HG02798 (cell line): ENCODE measurements at regions not wholly inside any gene's neighbourhood (a gene's known extent, or its start where the extent isn't known, plus 50 kb on each side); places are given as distances from the start of the nearest gene placed in this dataset.
"Not testable (repeated sequence)": the region's sequence is repeated elsewhere in the genome, so short reads cannot be mapped to it uniquely, and the experiment has no call there.

Experiments used
- ATAC-seq: cut with Tn5 transposase; IDR thresholded peaks from one replicate; pipeline ENCODE4 v1.9.1; 2021; ENCODE audit warnings: mild to moderate bottlenecking; ENCODE audit not compliant: unreplicated experiment, poor library complexity

DNA sequence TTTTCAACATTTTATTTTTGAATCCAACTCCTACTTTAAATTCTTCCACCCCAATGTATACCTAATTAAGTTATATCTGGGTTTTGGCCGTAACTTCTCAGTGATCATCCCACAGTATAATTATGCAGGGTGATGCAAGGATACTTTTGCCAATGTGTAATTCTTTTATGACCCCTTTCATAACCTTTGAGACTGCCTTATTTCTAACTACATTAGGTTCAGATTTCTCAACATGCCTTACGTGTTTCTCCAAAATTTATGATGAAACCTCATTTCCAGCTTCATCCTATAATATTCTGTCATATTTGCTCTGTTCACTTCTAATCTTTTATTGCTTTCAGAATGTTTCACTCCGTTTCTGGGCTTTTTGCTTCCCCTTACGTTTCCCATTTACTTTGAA is 1229.6 kb upstream of the ALCAM start:
- no peak for ATAC-seq

DNA sequence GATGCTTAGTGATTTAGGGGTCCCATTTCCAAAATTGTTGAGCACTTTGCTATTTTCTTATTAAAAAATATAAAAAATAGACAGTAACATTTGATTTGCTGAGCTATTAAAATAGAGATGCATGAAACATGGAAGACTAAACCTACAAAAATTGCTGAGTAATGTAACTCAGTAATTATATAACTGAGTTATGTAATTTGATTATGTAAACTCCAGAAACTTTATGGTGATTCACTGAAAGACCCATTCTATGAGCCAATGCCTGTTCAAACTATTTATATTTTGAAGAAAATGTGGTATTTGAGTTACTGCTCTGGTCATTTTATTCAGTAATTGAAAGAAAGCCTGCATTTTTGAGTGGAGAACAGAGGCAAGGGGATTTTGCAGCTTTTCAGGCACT is 1221.5 kb upstream of the ALCAM start:
- no peak for ATAC-seq

DNA sequence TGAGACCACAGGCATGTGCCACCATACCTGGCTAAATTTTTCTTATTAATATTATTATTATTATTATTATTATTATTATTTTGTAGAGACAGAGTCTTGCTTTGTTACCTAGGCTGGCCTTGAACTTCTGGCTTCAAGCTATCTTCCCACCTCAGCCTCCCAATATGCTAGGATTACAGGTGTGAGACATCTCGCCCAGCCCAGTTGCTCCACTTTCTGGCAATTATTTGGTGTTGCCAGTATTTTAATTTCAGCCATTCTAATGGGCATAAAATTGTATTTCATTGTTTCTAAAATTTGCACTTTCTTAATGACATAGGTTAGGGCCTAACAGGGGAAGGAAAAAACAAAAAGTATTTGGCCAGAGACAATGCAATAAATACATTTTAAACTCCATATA is 1217.6 kb upstream of the ALCAM start:
- no peak for ATAC-seq

DNA sequence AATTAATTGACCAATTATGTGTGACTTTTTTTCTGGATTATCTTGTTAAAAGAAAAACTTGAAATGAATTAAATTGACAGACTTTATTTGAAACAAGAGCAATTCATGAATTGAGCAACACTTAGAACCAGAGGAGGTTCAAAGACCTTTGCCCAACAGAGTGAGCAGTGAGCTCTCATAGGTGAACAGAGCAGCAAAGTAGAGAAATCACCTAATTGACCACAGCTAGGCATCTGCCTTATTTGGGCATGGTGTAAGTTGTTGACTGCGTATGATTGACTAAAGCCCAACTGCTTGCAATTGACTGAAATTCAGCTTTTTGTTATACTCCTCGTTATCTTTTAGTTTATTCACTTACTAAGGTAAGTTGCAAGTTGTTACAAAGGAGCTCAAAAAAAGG is 1216.0 kb upstream of the ALCAM start:
- no peak for ATAC-seq

DNA sequence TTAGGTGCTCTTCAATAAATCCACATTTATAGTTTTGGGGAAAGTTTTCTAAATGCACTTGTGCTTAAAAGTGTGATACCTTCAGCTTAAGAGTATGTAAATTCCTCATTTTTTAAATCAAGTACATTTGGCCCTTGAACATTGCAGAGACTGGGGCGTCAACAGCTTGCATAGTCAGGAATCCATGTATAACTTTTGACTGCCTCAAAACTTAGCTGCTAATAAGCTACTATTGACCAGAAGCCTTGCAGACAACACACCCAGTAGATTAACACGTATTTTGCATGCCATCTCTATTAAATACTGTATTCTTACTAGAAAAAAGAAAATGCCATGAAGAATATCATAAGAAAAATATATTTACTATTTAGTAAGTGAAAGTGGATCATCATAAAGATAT is 1211.8 kb upstream of the ALCAM start:
- no peak for ATAC-seq

DNA sequence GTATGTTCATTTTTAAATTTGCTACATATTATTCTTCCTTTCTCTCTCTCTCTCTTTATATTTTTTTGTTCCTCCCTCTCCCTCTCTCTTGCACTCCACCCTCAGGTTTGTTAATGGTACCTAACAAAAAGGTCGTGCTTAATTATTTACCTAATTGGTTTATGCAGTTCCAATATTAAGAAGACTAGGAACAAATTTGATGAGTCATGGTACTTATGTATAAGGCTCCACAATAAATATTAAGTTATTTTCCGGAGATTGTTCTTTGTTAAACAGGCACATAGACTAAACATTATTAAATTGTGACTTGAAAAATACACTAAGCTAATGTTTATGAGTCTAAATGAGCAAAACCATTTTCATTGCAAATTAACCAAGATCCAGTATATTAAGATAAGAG is 1200.8 kb upstream of the ALCAM start:
- ATAC-seq: no peak

DNA sequence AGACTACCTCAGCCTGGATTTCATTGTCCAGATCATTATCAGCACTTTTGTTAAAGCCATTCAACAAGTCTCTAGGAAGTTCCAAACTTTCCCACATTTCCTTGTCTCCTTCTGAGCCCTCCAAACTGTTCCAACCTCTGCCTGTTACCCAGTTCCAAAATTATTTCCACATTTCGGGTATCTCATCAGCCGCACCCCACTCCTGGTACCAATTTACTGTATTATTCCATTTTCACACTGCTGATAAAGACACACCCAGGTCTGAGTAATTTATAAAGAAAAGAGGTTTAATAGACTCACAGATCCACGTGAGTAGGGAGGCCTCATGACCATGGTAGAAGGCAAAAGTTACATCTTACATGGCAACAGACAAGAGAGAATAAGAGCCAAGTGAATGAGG is 1198.3 kb upstream of the ALCAM start:
- no peak for ATAC-seq

DNA sequence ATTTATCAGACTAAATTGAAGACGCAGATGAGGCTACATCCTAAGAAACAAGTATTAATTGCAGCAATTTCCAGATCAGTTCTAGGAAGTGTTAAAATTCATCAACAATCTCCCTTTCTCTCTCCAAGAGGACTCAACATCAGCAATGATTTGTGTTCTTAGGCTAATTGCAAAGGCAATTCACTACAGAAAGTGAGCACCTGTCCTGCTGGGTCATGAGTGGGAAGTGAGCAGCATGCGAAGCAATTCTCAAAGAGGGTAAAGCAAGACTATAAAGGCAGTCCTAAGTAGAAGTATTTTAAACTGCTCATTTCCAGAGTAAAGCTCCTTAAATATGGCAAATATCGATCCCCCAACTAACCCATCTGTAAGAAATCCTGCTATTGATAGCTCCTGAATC is 1191.0 kb upstream of the ALCAM start:
- no peak for ATAC-seq

DNA sequence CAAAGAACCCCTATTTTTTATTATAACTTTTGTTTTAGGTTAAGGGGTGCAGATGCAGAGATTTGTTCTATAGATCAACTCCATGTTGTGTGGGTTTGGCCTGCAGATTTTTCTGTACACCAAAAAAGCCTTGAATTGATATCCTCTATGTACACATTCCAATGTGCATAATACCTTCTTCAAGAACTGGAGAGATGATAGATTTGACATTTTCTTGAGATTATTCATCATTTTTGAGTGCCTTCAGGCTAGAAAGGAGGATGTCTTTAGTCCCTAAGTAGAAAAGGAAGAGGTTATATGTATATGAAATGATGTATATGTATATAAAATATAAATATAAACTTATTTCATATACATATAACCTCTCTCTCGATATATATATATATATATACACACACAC is 1190.0 kb upstream of the ALCAM start:
- ATAC-seq: no peak

DNA sequence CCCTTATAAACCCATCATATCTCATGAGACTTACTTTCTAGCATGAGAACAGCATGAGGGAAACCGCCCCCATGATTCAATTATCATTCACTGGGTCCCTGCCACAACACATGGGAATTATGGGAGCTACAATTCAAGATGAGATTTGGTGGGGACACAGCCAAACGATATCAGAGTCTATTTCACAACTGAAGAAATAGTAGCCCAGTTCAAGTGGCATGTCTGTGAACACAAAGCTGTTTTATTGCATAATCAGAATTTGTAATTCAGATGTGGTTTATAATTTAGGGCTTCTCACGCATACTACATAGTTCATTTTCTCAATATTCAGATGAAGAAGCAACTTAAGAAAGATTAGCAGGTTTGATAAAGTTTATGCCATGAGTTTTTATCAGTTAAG is 1188.0 kb upstream of the ALCAM start:
- no peak for ATAC-seq

DNA sequence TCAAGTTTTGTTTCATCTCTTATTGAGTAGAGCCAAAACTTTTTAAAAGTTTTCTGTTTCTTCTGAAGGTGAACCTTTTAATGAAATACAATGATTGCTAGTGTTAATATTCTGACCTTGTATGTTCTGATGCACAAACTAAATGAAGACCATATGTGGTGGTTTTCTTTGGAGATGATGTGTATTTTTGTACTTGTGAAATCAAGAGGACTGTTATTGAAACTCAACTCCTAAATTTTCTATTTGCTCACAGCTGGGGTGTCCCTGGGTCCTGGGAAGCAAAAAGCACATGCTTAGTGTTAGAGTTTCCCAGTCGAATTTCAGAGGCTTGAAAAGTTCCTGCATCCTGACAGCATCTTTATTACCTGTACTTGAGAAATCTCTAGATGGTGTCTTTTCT is 1185.8 kb upstream of the ALCAM start:
- ATAC-seq: no peak

DNA sequence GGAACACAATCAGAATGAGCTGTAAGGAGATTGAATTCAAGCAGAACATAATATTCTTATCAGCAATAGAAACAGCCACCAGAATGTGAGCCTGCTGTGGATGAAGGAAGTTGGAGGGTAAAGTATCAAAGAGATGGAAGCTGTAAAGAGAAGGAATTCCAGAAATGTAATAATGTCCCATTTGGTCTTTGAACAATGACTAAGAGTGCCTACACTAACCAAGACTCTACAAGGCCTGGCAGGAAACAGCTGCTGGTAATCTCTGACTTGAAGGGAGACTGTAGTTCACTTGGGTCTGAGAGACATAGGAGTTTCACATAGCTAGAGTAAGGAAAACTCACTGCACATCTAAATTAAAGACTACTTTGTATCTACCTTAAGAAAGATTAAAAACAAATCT is 1176.0 kb upstream of the ALCAM start:
- no peak for ATAC-seq

DNA sequence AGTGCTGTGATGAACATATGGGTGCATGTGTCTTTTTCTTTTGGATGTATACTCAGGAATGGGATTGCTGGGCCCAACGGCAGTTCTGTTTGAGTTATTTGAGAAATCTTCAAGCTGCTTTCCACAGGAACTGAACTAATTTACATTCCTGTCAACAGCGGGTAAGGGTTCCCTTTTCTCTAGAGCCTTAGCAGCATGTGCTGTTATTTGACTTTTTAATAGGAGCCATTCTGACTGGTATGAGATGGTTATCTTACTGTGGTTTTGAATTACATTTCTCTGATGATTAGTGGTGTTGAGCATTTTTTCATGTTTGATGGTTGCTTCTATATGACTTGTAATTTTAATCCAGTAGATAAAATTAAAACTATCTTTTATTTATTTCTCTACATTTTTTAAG is 1168.6 kb upstream of the ALCAM start:
- ATAC-seq: no peak

DNA sequence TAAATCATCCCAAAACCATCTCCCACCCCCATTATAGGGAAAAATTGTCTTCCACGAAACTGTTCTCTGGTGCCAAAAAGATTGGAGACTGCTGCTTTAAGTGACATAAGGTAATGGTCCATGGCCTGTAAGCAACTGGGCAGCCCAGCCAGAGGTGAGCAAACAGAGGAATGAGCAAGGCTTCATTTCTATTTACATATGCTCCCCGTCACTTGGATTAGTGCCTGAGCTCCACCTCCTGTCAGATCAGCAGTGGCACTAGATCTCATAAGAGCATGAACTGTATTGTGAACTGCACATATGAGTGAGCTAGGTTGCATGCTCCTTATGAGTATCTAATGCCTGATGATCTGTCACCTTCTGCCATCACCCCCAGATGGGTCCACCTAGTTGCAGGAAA is 1159.8 kb upstream of the ALCAM start:
- ATAC-seq: no peak

DNA sequence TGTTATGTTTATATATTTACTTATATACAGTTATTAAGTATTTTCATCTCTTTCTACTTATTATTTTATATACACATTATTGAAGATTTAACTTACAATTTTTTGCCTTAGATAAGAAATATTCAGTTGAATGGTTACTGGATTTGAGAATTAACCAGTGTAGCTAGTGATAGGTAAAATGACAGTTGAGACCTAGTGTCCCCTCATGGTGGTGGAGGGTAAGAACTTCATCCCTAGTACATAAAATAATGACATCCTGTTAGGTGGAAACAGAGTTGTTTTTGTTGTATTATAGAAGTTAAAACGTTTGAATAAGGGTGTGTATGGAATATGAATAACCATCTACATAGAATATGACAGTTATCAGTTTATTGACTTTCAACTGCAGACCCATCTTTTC is 1152.4 kb upstream of the ALCAM start:
- ATAC-seq: no peak

DNA sequence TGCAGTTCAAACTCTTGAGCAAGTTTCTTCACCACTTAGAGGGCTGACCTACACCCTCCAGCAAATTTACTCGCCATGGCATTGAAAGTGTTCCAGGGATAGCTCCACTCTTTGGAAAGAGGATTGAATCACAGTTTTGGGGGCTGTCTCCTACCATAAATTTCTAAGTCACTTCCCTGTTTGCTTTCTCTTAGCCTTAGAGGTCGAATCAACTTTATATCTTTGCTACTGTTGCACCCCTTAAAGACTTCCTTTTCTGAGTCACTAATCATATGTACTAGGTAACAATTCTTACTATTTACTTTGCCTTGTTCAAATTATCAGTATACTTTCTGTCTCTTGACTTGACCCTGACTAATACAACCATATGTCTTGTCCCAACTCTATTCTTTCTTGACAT is 1151.8 kb upstream of the ALCAM start:
- no peak for ATAC-seq

DNA sequence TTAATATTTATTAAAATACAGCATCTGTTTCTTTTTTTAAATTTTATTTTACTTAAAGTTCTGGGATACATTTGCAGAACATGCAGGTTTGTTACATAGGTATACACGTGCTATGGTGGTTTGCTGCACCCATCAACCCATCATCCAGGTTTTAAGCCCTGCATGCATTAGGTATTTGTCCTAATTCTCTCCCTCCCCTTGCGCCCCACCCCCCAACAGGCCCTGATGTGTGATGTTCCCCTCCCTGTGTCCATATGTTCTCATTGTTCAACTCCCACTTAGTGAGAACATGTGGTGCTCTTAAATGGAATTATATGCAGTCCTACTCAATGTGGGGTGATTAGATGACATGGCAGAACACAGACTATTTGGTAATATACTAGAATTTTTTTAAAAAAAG is 1147.7 kb upstream of the ALCAM start:
- ATAC-seq: not testable (repeated sequence)

DNA sequence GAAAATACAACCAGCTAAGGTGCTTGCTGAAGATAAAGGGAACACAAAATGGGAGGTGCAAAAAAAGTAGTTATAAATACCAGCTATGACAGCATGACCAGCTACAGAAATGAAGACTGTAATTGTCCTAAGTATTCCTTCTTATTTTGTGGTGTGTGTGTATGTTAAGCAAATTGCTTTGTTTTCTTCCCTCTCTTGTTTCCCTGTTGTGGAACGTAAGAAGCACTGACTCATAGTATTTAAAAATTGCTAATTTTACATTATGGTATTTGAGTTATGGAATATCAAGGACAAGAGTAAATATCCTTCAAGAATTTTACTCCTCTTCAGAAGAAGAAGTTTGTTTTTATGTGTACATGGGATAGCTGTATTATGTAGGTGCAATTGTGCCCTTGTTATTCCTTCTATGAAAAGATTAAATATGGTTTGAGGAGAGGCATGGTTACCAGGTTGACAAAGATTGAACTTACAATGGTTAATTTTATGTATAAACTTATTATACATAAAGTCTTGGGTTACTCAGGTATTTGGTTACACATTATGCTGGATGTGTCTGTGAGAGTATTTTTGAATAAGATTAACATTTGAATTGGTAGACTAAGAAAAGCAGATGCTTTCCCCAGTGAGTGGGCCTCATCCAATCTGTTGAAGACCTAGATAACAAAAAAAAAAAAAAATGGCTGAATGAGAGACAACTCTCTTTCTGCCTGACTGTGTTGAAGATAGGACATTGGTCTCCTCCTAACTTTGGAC is 1132.1 kb upstream of the ALCAM start:
- no peak for ATAC-seq

DNA sequence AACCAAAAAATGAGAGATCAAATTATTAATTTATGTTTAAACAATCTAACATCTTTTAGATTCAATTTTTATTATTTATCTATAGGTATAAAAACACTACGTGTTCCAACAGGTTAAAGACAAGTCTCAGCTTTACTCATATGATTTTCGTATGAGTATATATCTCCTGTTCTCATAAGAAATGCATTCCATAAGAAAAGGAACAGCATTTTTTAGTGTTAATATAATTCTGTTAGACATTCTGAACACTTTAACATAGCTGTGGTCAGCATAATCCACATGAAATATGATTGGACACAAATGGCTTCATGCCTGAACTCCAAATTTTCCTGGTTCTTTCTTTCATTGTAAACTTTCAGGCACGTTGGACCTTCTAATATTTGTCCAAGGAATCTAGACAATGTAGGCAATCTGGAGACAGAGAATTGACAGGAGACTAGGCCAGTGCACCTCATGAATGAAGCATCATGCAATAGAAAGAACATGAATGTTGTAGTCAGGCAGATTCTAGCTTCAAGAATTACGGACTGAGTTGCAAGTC is 1122.0 kb upstream of the ALCAM start:
- ATAC-seq: no peak

DNA sequence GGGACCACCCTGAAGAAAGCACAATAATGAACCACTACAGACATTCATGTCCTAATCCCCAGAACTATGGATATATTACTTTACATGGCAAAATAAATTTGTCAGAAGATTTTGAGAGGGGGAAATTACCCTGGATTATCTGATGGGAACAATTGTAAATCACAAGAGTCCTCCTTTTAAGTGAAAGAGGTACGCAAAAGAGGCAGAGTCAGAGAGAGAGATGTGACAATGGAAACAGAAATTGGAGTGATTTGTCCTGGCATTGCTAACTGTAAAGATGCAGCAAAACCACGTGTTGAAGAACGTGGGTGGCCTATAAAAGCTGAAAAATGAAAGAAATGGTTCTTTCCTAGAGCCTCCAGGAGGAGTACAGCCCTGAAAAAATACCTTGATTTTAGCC is 1121.4 kb upstream of the ALCAM start:
- no peak for ATAC-seq

DNA sequence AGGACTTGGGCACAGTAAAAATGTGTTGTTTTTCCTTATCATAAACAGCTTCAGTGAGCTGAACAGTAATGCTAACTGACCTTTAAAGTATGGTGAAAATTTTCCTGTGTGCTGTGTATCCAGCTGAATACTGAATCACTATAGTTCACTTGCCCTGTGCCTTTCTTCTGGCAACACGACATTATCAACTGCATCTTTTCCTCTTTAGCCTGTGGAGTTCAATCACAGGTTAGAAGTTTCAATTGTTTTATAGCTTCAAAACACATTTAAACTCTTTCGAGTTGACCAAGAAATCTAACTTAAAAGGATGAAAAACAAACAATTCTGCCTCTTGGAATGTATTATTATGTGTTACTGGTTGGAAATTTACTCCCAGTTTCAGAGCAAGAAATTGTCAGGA is 1120.7 kb upstream of the ALCAM start:
- no peak for ATAC-seq

DNA sequence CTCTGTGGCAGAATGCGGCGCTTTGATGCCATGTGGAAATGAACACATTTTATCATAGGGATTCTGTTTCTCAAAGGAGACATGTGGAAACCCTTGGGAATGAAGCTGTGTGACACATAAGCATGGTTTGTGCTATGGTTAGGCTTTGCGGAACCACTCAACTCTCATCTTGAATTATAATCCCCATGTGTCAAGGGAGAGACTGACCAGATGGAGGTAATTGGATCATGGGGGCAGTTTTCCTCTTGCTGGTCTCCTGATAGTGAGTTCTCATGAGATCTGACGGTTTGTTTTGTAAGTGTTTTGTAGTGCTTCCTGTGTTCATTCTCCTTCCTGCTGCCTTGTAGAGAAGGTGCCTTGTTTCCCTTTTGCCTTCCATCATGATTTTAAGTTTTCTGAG is 1109.2 kb upstream of the ALCAM start:
- ATAC-seq: no peak

DNA sequence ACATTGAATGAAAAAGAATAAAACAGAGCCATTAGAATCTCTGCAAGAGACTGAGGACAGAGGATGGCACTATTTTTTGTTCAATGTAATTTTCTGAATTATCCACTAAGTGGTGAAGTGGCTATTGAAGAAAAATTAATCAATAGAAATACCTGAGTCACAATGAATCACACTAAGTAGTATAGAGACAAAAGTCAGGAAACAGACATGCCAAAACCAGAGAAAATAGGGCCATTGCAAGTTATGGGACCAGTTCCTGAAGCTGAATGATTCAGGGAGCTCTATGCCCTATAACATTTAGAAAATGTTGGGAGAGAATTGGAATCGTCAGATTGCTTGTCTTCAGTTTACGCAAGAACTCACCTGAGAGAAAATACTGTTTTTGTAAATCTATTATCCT is 1103.2 kb upstream of the ALCAM start:
- ATAC-seq: no peak
